K562 (cell line): ENCODE measurements at regions not wholly inside any gene's neighbourhood (a gene's known extent, or its start where the extent isn't known, plus 50 kb on each side); places are given as distances from the start of the nearest gene placed in this dataset.

ENCODE experiments used
- ATAC-seq: fragments of 200-7000 bp; cut with Tn5 transposase; 3 replicates; pipeline ENCODE4 v1.9.1; 2020; ENCODE audit warnings: moderate library complexity
- BruUV-seq: library from RNA; stranded (reverse); fragments of 400-500 nt; replicated peaks from 2 replicates; lab custom pipeline; 2021; lab: Mats Ljungman, UMichigan
- CTCF ChIA-PET: fragments of 300-600 bp; formaldehyde crosslinking; extraction: SDS; loops from one replicate; lab custom pipeline; 2021; ENCODE audit warnings: low intra/inter-chr PET ratio; lab: Yijun Ruan, JAX
- POLR2A ChIA-PET: fragments of 300-600, 350-650 bp; sonication (Branson Sonifier 250); formaldehyde crosslinking; extraction: SDS; loops from one replicate; lab custom pipeline; 2021; ENCODE audit warnings: antibody characterized with exemption, inconsistent platforms; lab: Yijun Ruan, JAX
- DNase-seq, 4 experiments: peaks; one replicate each; pipeline versions ENCODE4 v3.0.0 to v3.0.0-alpha.2; 2011 to 2018; ENCODE audit warnings: low spot score in 3 of 4, mixed read lengths in 3 of 4; ENCODE audit errors: extremely low read depth in 1 of 4
- FAIRE-seq: peaks from 2 replicates; lab custom pipeline; 2011; peaks lifted over from hg19 to GRCh38; lab: Jason Lieb, UNC
- H2AFZ ChIP-seq: 2 replicates; pipeline ENCODE4 v1.6.0; 2011; ENCODE audit warnings: low read depth, low read length, control low read depth, inconsistent platforms
- H3K27ac ChIP-seq: fragments of 200-600 bp; 3 replicates; pipeline ENCODE4 v1.8.0; 2011; ENCODE audit warnings: low read depth, mild to moderate bottlenecking, control low read depth, inconsistent platforms, low read length, moderate library complexity, mixed read lengths; ENCODE audit errors: extremely low read depth
- H3K27me3 ChIP-seq, 2 experiments: fragments of 300-600 bp in 1 of 2; 2 replicates in 1 of 2; 3 replicates in 1 of 2; pipeline versions ENCODE4 v1.6.0 to v1.8.0; 2011; ENCODE audit warnings: inconsistent platforms in 2 of 2, low read length in 2 of 2, mild to moderate bottlenecking in 1 of 2, mixed read lengths in 1 of 2, moderate library complexity in 1 of 2; ENCODE audit not compliant: control insufficient read depth in 2 of 2, insufficient read depth in 2 of 2
- H3K36me3 ChIP-seq: fragments of 300-600 bp; 3 replicates; pipeline ENCODE4 v1.8.0; 2011; ENCODE audit warnings: mild to moderate bottlenecking, low read length, inconsistent platforms; ENCODE audit not compliant: control insufficient read depth, insufficient read depth
- H3K4me1 ChIP-seq, 2 experiments: fragments of 200-600 bp in 1 of 2; replicated peaks in 1 of 2; 2 replicates in 1 of 2; 3 replicates in 1 of 2; pipeline versions ENCODE4 v1.5.1 to v1.8.0; 2011; ENCODE audit warnings: inconsistent platforms in 2 of 2, low read length in 2 of 2, mild to moderate bottlenecking in 1 of 2, mixed read lengths in 1 of 2, moderate library complexity in 1 of 2; ENCODE audit not compliant: control insufficient read depth in 2 of 2, insufficient read depth in 2 of 2
- H3K4me2 ChIP-seq: 2 replicates; pipeline ENCODE4 v1.6.1; 2011; ENCODE audit warnings: low read length, control low read depth, inconsistent platforms, mixed read lengths; ENCODE audit not compliant: insufficient read depth
- H3K4me3 ChIP-seq: fragments of 200-600 bp; sonication (generic), shearing (Covaris generic); 2 replicates; pipeline ENCODE4 v1.5.1; 2016; ENCODE audit warnings: control low read depth, inconsistent platforms
- H3K79me2 ChIP-seq: fragments of 200-600 bp; 3 replicates; pipeline ENCODE4 v1.8.0; 2011; ENCODE audit warnings: low read length, inconsistent platforms; ENCODE audit not compliant: control insufficient read depth, insufficient read depth
- H3K9ac ChIP-seq, 2 experiments: 2 replicates each; pipeline versions ENCODE4 v1.6.0 to v1.6.1; 2011; ENCODE audit warnings: low read depth in 2 of 2, low read length in 2 of 2, control low read depth in 1 of 2, inconsistent platforms in 1 of 2, mild to moderate bottlenecking in 1 of 2, mixed read lengths in 1 of 2; ENCODE audit not compliant: insufficient read depth in 1 of 2
- H3K9me1 ChIP-seq: one replicate; pipeline ENCODE4 v1.6.0; 2011; ENCODE audit warnings: inconsistent platforms, mild to moderate bottlenecking, low read length, moderate library complexity; ENCODE audit not compliant: control insufficient read depth, insufficient read depth
- H3K9me3 ChIP-seq: replicated peaks from 2 replicates; pipeline ENCODE4 v1.5.1; 2011; ENCODE audit warnings: low read depth, low read length, inconsistent platforms; ENCODE audit not compliant: control insufficient read depth, insufficient read depth
- H4K20me1 ChIP-seq: replicated peaks from 2 replicates; pipeline ENCODE4 v1.6.1; 2011; ENCODE audit warnings: low read length, inconsistent platforms, mixed read lengths; ENCODE audit not compliant: control insufficient read depth, insufficient read depth
- DMBX1 ChIP-seq: fragments of 250-450 bp; sonication (Bioruptor Pico); IDR thresholded peaks from 2 replicates; pipeline ENCODE4 v1.8.0; 2022; ENCODE audit warnings: inconsistent platforms, mild to moderate bottlenecking, moderate library complexity, borderline replicate concordance
- GTF2B ChIP-seq: IDR thresholded peaks from 2 replicates; pipeline ENCODE4 v1.6.1; 2011; ENCODE audit not compliant: insufficient read length; ENCODE audit errors: extremely low read depth
- MAZ ChIP-seq, 2 experiments: fragments of 450-650 bp in 1 of 2; sonication (generic) in 1 of 2; formaldehyde crosslinking; IDR thresholded peaks in 1 of 2; conservative IDR thresholded peaks in 1 of 2; 2 replicates each; pipeline versions ENCODE4 v1.4.0 to v1.5.0; 2020; ENCODE audit warnings: mild to moderate bottlenecking in 1 of 2, missing genetic modification reagents in 1 of 2
- NCOA4 ChIP-seq: fragments of 450-650 bp; IDR thresholded peaks from 2 replicates; pipeline ENCODE4 v1.6.1; 2018; ENCODE audit warnings: mild to moderate bottlenecking; ENCODE audit not compliant: partially characterized antibody
- NKRF ChIP-seq: fragments of 450-650 bp; IDR thresholded peaks from 2 replicates; pipeline ENCODE4 v1.6.1; 2016; ENCODE audit warnings: borderline replicate concordance
- NONO ChIP-seq, 2 experiments: fragments of 200-400 bp in 1 of 2; fragments of 450-650 bp in 1 of 2; formaldehyde crosslinking in 1 of 2; IDR thresholded peaks; 2 replicates each; pipeline ENCODE4 v1.6.1; 2017; ENCODE audit warnings: low read depth in 2 of 2, mild to moderate bottlenecking in 2 of 2, moderate library complexity in 2 of 2, low read length in 1 of 2
- SPI1 ChIP-seq: IDR thresholded peaks from 2 replicates; pipeline ENCODE4 v1.6.1; 2011; ENCODE audit warnings: low read depth, low read length, control low read depth, borderline replicate concordance
- THRAP3 ChIP-seq: fragments of 450-650 bp; IDR thresholded peaks from 2 replicates; pipeline ENCODE4 v1.6.1; 2016; ENCODE audit warnings: mild to moderate bottlenecking, inconsistent platforms, borderline replicate concordance
- ZNF146 ChIP-seq: IDR thresholded peaks from one replicate; pipeline ENCODE4 v1.6.1; 2018; ENCODE audit warnings: missing compliant biosample characterization; ENCODE audit not compliant: unreplicated experiment
- ZNF324 ChIP-seq: fragments of 250-450 bp; sonication (Bioruptor Pico); IDR thresholded peaks from 2 replicates; pipeline ENCODE4 v1.4.0; 2020; ENCODE audit warnings: mild to moderate bottlenecking
- in situ Hi-C: fragments of 300-500 bp; cut with MboI; formaldehyde crosslinking; loops from 4 replicates; pipeline ENCODE4 v1.15.0; 2018; ENCODE audit warnings: inconsistent platforms, mixed read lengths
- intact Hi-C: fragments of 100-400 bp; cut with micrococcal nuclease; formaldehyde crosslinking; loops from 2 replicates; pipeline ENCODE4 v1.14.2; 2022
- TF ChIP-seq, protein P1 (sequence below): fragments of 150-350 bp; IDR thresholded peaks from 2 replicates; pipeline ENCODE4 v1.6.1; 2014; ENCODE audit warnings: low read depth, mild to moderate bottlenecking, low read length, borderline replicate concordance
- TF ChIP-seq, protein P2 (sequence below): sonication (generic); formaldehyde crosslinking; IDR thresholded peaks from 2 replicates; pipeline ENCODE4 v1.9.0; 2022; ENCODE audit warnings: mild to moderate bottlenecking, missing genetic modification reagents

DNA sequence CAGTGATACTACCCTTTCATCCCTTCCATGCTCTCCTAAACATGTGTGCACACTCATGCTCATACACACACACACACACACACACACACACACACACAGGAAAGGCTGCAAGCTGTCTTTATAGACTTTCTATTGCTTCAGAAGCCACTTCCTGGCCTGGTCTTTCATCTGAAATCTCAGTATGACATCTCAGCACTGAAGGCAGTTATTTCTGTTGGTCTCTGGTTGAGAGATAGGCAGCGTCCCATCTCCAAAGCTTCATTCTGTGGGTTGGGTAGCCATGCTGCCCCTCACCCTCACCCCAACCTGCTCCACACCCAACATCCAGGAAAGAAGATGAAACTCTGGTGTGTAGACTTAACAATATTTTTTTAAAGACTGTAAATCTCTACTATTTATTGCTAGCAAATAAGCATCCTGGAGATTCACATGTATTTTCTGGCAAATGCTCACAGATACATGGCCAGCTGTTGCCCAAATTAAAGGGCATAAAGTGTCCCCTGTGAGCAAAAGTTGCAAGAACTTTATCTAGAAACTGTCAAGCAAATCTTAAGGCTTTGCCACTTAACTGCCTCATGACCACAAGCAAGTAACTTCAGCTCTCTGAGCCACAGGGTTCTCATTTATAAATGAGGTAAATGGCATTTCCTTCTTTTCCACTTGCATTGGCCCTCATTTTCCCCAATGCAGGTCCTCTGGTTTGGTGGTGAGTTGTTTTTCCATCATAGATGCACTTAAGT, 189.8 kb upstream of the AFF2 start (continued):
- TF ChIP-seq, protein P1, sequence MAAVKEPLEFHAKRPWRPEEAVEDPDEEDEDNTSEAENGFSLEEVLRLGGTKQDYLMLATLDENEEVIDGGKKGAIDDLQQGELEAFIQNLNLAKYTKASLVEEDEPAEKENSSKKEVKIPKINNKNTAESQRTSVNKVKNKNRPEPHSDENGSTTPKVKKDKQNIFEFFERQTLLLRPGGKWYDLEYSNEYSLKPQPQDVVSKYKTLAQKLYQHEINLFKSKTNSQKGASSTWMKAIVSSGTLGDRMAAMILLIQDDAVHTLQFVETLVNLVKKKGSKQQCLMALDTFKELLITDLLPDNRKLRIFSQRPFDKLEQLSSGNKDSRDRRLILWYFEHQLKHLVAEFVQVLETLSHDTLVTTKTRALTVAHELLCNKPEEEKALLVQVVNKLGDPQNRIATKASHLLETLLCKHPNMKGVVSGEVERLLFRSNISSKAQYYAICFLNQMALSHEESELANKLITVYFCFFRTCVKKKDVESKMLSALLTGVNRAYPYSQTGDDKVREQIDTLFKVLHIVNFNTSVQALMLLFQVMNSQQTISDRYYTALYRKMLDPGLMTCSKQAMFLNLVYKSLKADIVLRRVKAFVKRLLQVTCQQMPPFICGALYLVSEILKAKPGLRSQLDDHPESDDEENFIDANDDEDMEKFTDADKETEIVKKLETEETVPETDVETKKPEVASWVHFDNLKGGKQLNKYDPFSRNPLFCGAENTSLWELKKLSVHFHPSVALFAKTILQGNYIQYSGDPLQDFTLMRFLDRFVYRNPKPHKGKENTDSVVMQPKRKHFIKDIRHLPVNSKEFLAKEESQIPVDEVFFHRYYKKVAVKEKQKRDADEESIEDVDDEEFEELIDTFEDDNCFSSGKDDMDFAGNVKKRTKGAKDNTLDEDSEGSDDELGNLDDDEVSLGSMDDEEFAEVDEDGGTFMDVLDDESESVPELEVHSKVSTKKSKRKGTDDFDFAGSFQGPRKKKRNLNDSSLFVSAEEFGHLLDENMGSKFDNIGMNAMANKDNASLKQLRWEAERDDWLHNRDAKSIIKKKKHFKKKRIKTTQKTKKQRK = no peak

DNA sequence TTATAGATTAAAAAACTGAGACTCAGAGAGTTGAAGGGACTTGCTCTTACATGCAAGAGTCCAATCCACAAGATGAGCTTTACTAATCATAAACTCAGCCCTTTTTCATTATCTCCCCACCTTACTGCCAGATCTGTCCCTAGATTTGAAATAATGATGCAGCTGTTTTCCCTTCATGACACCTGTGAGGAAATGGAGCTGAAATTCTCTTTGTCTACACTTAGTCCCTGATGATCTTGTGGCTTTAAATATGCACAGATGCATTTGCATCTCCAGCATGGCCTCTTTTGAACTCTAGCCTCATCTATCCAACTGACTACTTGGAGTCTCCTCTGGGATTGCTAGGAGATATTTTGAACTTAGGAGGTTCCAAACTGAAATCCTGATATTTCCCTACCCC, 188.9 kb upstream of the AFF2 start:
- no peak overlapping the region for H3K9ac ChIP-seq
- FAIRE-seq = no peak
- in situ Hi-C loops (no loop called here), intact Hi-C loops (no loop called here)
- no peaks in the 10 kb centered on the region for H3K4me1 ChIP-seq
- ATAC-seq = no peak
- no peak overlapping the region for H2AFZ ChIP-seq
- CTCF ChIA-PET = no interaction called here
- H3K9me1 ChIP-seq = no peaks in the 10 kb centered on the region
- no peak overlapping the region for H3K4me3 ChIP-seq
- no peaks in the 10 kb centered on the region for H4K20me1 ChIP-seq
- no peak for DNase-seq
- no TSS peak for BruUV-seq
- no peaks in the 10 kb centered on the region for H3K79me2 ChIP-seq
- no peaks in the 10 kb centered on the region for H3K36me3 ChIP-seq
- no peaks in the 10 kb centered on the region for H3K27me3 ChIP-seq
- H3K9me3 ChIP-seq = no peaks in the 10 kb centered on the region
- no peak overlapping the region for H3K27ac ChIP-seq
- POLR2A ChIA-PET = no interaction called here
- no peak overlapping the region for H3K4me2 ChIP-seq
- TF ChIP-seq GTF2B = no peak
- TF ChIP-seq MAZ (CRISPR knock-in tag; conservative IDR thresholded peaks at IDR 0.05 in 1 of 2, IDR thresholded peaks at IDR 0.05 in 1 of 2) = no peak
- TF ChIP-seq SPI1 = no peak
- TF ChIP-seq NONO (IDR thresholded peaks at IDR 0.05; ENCODE audit: low read depth in 2 of 2, low read length in 1 of 2) = no peak
- no peak for TF ChIP-seq ZNF324 (CRISPR knock-in tag)
- TF ChIP-seq, protein P2, sequence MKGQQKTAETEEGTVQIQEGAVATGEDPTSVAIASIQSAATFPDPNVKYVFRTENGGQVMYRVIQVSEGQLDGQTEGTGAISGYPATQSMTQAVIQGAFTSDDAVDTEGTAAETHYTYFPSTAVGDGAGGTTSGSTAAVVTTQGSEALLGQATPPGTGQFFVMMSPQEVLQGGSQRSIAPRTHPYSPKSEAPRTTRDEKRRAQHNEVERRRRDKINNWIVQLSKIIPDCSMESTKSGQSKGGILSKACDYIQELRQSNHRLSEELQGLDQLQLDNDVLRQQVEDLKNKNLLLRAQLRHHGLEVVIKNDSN (CRISPR knock-in tag) = no peak
- TF ChIP-seq DMBX1 (CRISPR knock-in tag) = no peak
- no peak for TF ChIP-seq ZNF146 (CRISPR knock-in tag)
- no peak for TF ChIP-seq NCOA4
- TF ChIP-seq NKRF = no peak
- TF ChIP-seq THRAP3 = no peak
